DMS 273 (cell line): ENCODE measurements at regions not wholly inside any gene's neighbourhood (a gene's known extent, or its start where the extent isn't known, plus 50 kb on each side); places are given as distances from the start of the nearest gene placed in this dataset.

Source experiments
- DNase-seq: peaks from one replicate; lab custom pipeline; 2025; ENCODE audit not compliant: unreplicated experiment; lab: John Stamatoyannopoulos, UW

GRCh38 chr4:141914746-141915145, 278.4 kb downstream of the IL15 start:
- no peak for DNase-seq

GRCh38 chr4:141919649-141920048, 283.3 kb downstream of the IL15 start:
- no peak for DNase-seq

- DNase-seq: no peak
Observed at GRCh38 chr4:141921293-141921692, 284.9 kb downstream of the IL15 start.

- DNase-seq: no peak
Observed at GRCh38 chr4:141922236-141922635, 285.9 kb downstream of the IL15 start.

- no peak for DNase-seq
Observed at GRCh38 chr4:141926406-141926805, 290.0 kb downstream of the IL15 start.

- no peak for DNase-seq
Observed at GRCh38 chr4:141932490-141932889, 296.1 kb downstream of the IL15 start.

GRCh38 chr4:141933978-141934377, 297.6 kb downstream of the IL15 start:
- no peak for DNase-seq

GRCh38 chr4:141955696-141956095, 319.3 kb downstream of the IL15 start:
- DNase-seq: no peak

GRCh38 chr4:141957416-141957815, 321.0 kb downstream of the IL15 start:
- DNase-seq: no peak

GRCh38 chr4:141962486-141962885, 326.1 kb downstream of the IL15 start:
- DNase-seq: no peak

GRCh38 chr4:141971869-141972268, 335.5 kb downstream of the IL15 start:
- DNase-seq: no peak

- no peak for DNase-seq
Observed at GRCh38 chr4:141972950-141973349, 336.6 kb downstream of the IL15 start.
